H9 (cell line): ENCODE measurements at regions not wholly inside any gene's neighbourhood (a gene's known extent, or its start where the extent isn't known, plus 50 kb on each side); places are given as distances from the start of the nearest gene placed in this dataset.

ENCODE experiments used
- DNase-seq: peaks from one replicate; pipeline ENCODE4 v3.0.0-alpha.2; 2017
- H2AFZ ChIP-seq: one replicate; pipeline ENCODE4 v1.6.1; 2013; ENCODE audit warnings: mild to moderate bottlenecking, low read length, control low read depth, moderate library complexity
- H2AK5ac ChIP-seq: 2 replicates; pipeline ENCODE4 v1.6.1; 2013; ENCODE audit warnings: low read length, control low read depth, mixed read lengths; ENCODE audit not compliant: insufficient read length
- H2BK120ac ChIP-seq: one replicate; pipeline ENCODE4 v1.6.1; 2013; ENCODE audit warnings: low read depth, mild to moderate bottlenecking, low read length, control low read depth, inconsistent platforms; ENCODE audit not compliant: poor library complexity, severe bottlenecking
- H2BK12ac ChIP-seq: 2 replicates; pipeline ENCODE4 v1.6.1; 2013; ENCODE audit warnings: low read length, control low read depth, mixed read lengths, low read depth; ENCODE audit not compliant: insufficient read length
- H2BK15ac ChIP-seq: 2 replicates; pipeline ENCODE4 v1.6.1; 2013; ENCODE audit warnings: low read depth, low read length, control low read depth
- H2BK20ac ChIP-seq: one replicate; pipeline ENCODE4 v1.6.1; 2013; ENCODE audit warnings: low read depth, mild to moderate bottlenecking, low read length, control low read depth, inconsistent platforms; ENCODE audit not compliant: poor library complexity, severe bottlenecking
- H2BK5ac ChIP-seq: 2 replicates; pipeline ENCODE4 v1.6.1; 2013; ENCODE audit warnings: low read length, control low read depth, mixed read lengths; ENCODE audit not compliant: insufficient read length
- H3K14ac ChIP-seq: 2 replicates; pipeline ENCODE4 v1.6.1; 2013; ENCODE audit warnings: low read length, control low read depth; ENCODE audit not compliant: insufficient read depth
- H3K18ac ChIP-seq: 2 replicates; pipeline ENCODE4 v1.6.1; 2013; ENCODE audit warnings: low read depth, mild to moderate bottlenecking, mixed read lengths, low read length, control low read depth; ENCODE audit not compliant: insufficient read length
- H3K23ac ChIP-seq: 2 replicates; pipeline ENCODE4 v1.6.1; 2013; ENCODE audit warnings: low read length, control low read depth, mixed read lengths, low read depth; ENCODE audit not compliant: insufficient read length
- H3K23me2 ChIP-seq: 2 replicates; pipeline ENCODE4 v1.6.1; 2013; ENCODE audit warnings: low read depth, mild to moderate bottlenecking, mixed read lengths, low read length, control low read depth; ENCODE audit not compliant: insufficient read length, poor library complexity, severe bottlenecking
- H3K27ac ChIP-seq: 2 replicates; pipeline ENCODE4 v1.5.1; 2013; ENCODE audit warnings: low read length, control low read depth, mixed read lengths, low read depth; ENCODE audit not compliant: insufficient read length
- H3K27me3 ChIP-seq: 2 replicates; pipeline ENCODE4 v1.6.1; 2013; ENCODE audit warnings: low read length, control low read depth, inconsistent platforms; ENCODE audit not compliant: insufficient read depth
- H3K4ac ChIP-seq: 2 replicates; pipeline ENCODE4 v1.6.1; 2013; ENCODE audit warnings: low read depth, mild to moderate bottlenecking, control low read depth, inconsistent platforms, low read length, moderate library complexity
- H3K4me1 ChIP-seq: 2 replicates; pipeline ENCODE4 v1.6.1; 2013; ENCODE audit warnings: low read length, control low read depth, inconsistent platforms; ENCODE audit not compliant: insufficient read depth
- H3K4me2 ChIP-seq: 2 replicates; pipeline ENCODE4 v1.6.1; 2013; ENCODE audit warnings: low read length, control low read depth, mixed read lengths; ENCODE audit not compliant: insufficient read length, insufficient read depth
- H3K56ac ChIP-seq: 2 replicates; pipeline ENCODE4 v1.6.1; 2013; ENCODE audit warnings: low read depth, mild to moderate bottlenecking, mixed read lengths, low read length, control low read depth; ENCODE audit not compliant: insufficient read length
- H3K79me1 ChIP-seq: 2 replicates; pipeline ENCODE4 v1.6.1; 2013; ENCODE audit warnings: low read depth, mild to moderate bottlenecking, moderate library complexity, low read length, control low read depth, inconsistent platforms; ENCODE audit not compliant: insufficient read depth, poor library complexity, severe bottlenecking
- H3K79me2 ChIP-seq: 2 replicates; pipeline ENCODE4 v1.6.1; 2013; ENCODE audit warnings: low read length, control low read depth, inconsistent platforms; ENCODE audit not compliant: insufficient read depth
- H3K9ac ChIP-seq: 2 replicates; pipeline ENCODE4 v1.6.1; 2013; ENCODE audit warnings: low read length, control low read depth, mixed read lengths; ENCODE audit not compliant: insufficient read length; ENCODE audit errors: extremely low read depth
- H3K9me3 ChIP-seq: one replicate; pipeline ENCODE4 v1.6.1; 2013; ENCODE audit warnings: low read depth, low read length, inconsistent platforms; ENCODE audit not compliant: control insufficient read depth
- H3T11ph ChIP-seq: one replicate; pipeline ENCODE4 v1.6.1; 2013; ENCODE audit warnings: mild to moderate bottlenecking, low read length, control low read depth, inconsistent platforms
- H4K20me1 ChIP-seq: one replicate; pipeline ENCODE4 v1.6.1; 2013; ENCODE audit not compliant: control insufficient read depth, insufficient read length, insufficient read depth
- H4K5ac ChIP-seq: 2 replicates; pipeline ENCODE4 v1.6.1; 2013; ENCODE audit warnings: low read depth, mild to moderate bottlenecking, mixed read lengths, low read length, control low read depth; ENCODE audit not compliant: insufficient read length
- H4K8ac ChIP-seq: replicated peaks from 2 replicates; pipeline ENCODE4 v1.6.1; 2013; ENCODE audit warnings: low read length, control low read depth, mixed read lengths, low read depth; ENCODE audit not compliant: insufficient read length
- H4K91ac ChIP-seq: 2 replicates; pipeline ENCODE4 v1.6.1; 2013; ENCODE audit warnings: low read depth, mild to moderate bottlenecking, moderate library complexity, mixed read lengths, low read length, control low read depth; ENCODE audit not compliant: insufficient read length
- H3K27ac Mint-ChIP-seq, 3 experiments: 2 replicates in 2 of 3; 3 replicates in 1 of 3; pipeline ENCODE4 v1.8.0; 2020 to 2021; ENCODE audit warnings: mixed read lengths in 3 of 3, mild to moderate bottlenecking in 1 of 3, moderate library complexity in 1 of 3
- H3K27me3 Mint-ChIP-seq: 2 replicates; pipeline ENCODE4 v1.8.0; 2021; ENCODE audit warnings: low read depth, mild to moderate bottlenecking, moderate library complexity, mixed read lengths
- H3K36me3 Mint-ChIP-seq, 3 experiments: 2 replicates in 2 of 3; 3 replicates in 1 of 3; pipeline ENCODE4 v1.8.0; 2020 to 2021; ENCODE audit warnings: low read depth in 3 of 3, mixed read lengths in 3 of 3; ENCODE audit not compliant: insufficient read depth in 1 of 3
- H3K4me1 Mint-ChIP-seq, 2 experiments: 2 replicates each; pipeline ENCODE4 v1.8.0; 2020; ENCODE audit warnings: mixed read lengths in 2 of 2
- H3K4me3 Mint-ChIP-seq, 2 experiments: 2 replicates in 1 of 2; 3 replicates in 1 of 2; pipeline ENCODE4 v1.8.0; 2020 to 2021; ENCODE audit warnings: mild to moderate bottlenecking in 2 of 2, mixed read lengths in 2 of 2, moderate library complexity in 1 of 2
- H3K9me3 Mint-ChIP-seq, 2 experiments: 2 replicates in 1 of 2; 3 replicates in 1 of 2; pipeline ENCODE4 v1.8.0; 2020; ENCODE audit warnings: mild to moderate bottlenecking in 2 of 2, mixed read lengths in 2 of 2, moderate library complexity in 1 of 2
- CTCF ChIP-seq: fragments of 200-600 bp; sonication (generic); conservative IDR thresholded peaks from 3 replicates; pipeline ENCODE4 v1.8.0; 2021; ENCODE audit warnings: antibody characterized with exemption, mild to moderate bottlenecking
- WGBS: extraction: QIAGEN DNeasy Blood & Tissue Kit; methylation state at CpG from one replicate; pipeline ENCODE4 v1.1.7; 2013; ENCODE audit warnings: missing lambda C conversion rate, low lambda C conversion rate, mixed read lengths; ENCODE audit not compliant: insufficient read length; ENCODE audit errors: extremely low coverage; 5-methylcytosine and 5-hydroxymethylcytosine counted together

GRCh38 chr22:48553694-48554308, 1273.9 kb downstream of the BRD1 start:
- H2AK5ac ChIP-seq, result no peak overlapping the region
- H3K27me3 ChIP-seq, result no peaks in the 10 kb centered on the region
- H3K36me3 Mint-ChIP-seq, result no peaks in the 10 kb centered on the region
- no peak overlapping the region for H4K8ac ChIP-seq
- H3K4me3 Mint-ChIP-seq, result no peak overlapping the region; a peak in 1 of 5 replicates
- no peaks in the 10 kb centered on the region; the same call in 1 of the 2 replicates for H3K27me3 Mint-ChIP-seq
- H3K4ac ChIP-seq, result no peak overlapping the region
- no peaks in the 10 kb centered on the region for H3K79me2 ChIP-seq
- no peak overlapping the region for H3K4me2 ChIP-seq
- no peaks in the 10 kb centered on the region for H3K9me3 Mint-ChIP-seq
- no CpG with 5 or more reads among the region's 22 CpGs for WGBS
- H3K4me1 Mint-ChIP-seq, result peaks cover 7 to 14% of the 10 kb centered on the region in 2 experiments
- no peak overlapping the region for H3K27ac Mint-ChIP-seq
- H3K4me1 ChIP-seq, result no peaks in the 10 kb centered on the region
- no peak overlapping the region for H2AFZ ChIP-seq
- H2BK20ac ChIP-seq, result no peak overlapping the region
- no peak overlapping the region for H2BK15ac ChIP-seq
- no peak overlapping the region; the same call in 1 of the 2 replicates for H3K14ac ChIP-seq
- H3K9me3 ChIP-seq, result no peaks in the 10 kb centered on the region
- peaks cover 3% of the 10 kb centered on the region for H3K79me1 ChIP-seq
- H3K23me2 ChIP-seq, result no peaks in the 10 kb centered on the region
- TF ChIP-seq CTCF, result no peak
- no peak overlapping the region for H2BK5ac ChIP-seq
- H3K18ac ChIP-seq, result no peak overlapping the region
- H2BK120ac ChIP-seq, result no peak overlapping the region
- no peak overlapping the region for H3K27ac ChIP-seq
- no peak overlapping the region for H4K5ac ChIP-seq
- H3T11ph ChIP-seq, result no peak overlapping the region
- no peak overlapping the region for H3K9ac ChIP-seq
- no peak overlapping the region for H3K23ac ChIP-seq
- no peak overlapping the region for H3K56ac ChIP-seq
- no peak overlapping the region for H4K91ac ChIP-seq
- no peak overlapping the region for H2BK12ac ChIP-seq
- no peak for DNase-seq
- H4K20me1 ChIP-seq, result no peaks in the 10 kb centered on the region
